ENCODE measurements at regions not wholly inside any gene's neighbourhood (a gene's known extent, or its start where the extent isn't known, plus 50 kb on each side); places are given as distances from the start of the nearest gene placed in this dataset.

GRCh38 chrX:75963774-75964173, 178.7 kb upstream of the MAGEE2 start:
- no peak for TF ChIP-seq CTCF (tag by site-specific recombination; IDR thresholded peaks at IDR 0.05)
- no peak for TF ChIP-seq ZNF660 (tag by site-specific recombination; IDR thresholded peaks at IDR 0.05)
- no peak for TF ChIP-seq KLF1 (tag by site-specific recombination; IDR thresholded peaks at IDR 0.05)
- TF ChIP-seq KLF16 (tag by site-specific recombination; IDR thresholded peaks at IDR 0.05), result no peak
- no peak for TF ChIP-seq ZNF530 (tag by site-specific recombination; IDR thresholded peaks at IDR 0.05; ENCODE audit: low read depth)
- TF ChIP-seq TCF7L2 (IDR thresholded peaks at IDR 0.05; ENCODE audit: borderline replicate concordance, low read depth, low read length), result no peak
- no peak for TF ChIP-seq ZNF311 (tag by site-specific recombination; IDR thresholded peaks at IDR 0.05; ENCODE audit: borderline replicate concordance)
- TF ChIP-seq ZNF843 (tag by site-specific recombination; IDR thresholded peaks at IDR 0.05), result no peak
- TF ChIP-seq ZNF449 (tag by site-specific recombination; IDR thresholded peaks at IDR 0.05), result no peak
- TF ChIP-seq ZNF514 (tag by site-specific recombination; IDR thresholded peaks at IDR 0.05), result no peak
- TF ChIP-seq PRDM4 (tag by site-specific recombination; IDR thresholded peaks at IDR 0.05), result no peak
